Endothelial cell of umbilical vein (primary cell): ENCODE measurements at regions not wholly inside any gene's neighbourhood (a gene's known extent, or its start where the extent isn't known, plus 50 kb on each side); places are given as distances from the start of the nearest gene placed in this dataset.

ENCODE experiments used
- BruUV-seq: library from RNA; stranded (reverse); fragments of 400-500 nt; replicated peaks from 2 replicates; lab custom pipeline; 2021; lab: Mats Ljungman, UMichigan
- CTCF ChIA-PET: fragments of 300-600, 350-600 bp; sonication (Branson Sonifier 250); formaldehyde crosslinking; loops from one replicate; lab custom pipeline; 2021; ENCODE audit warnings: antibody characterized with exemption, inconsistent platforms; lab: Charles Lee
- POLR2A ChIA-PET: fragments of 300-600, 350-600 bp; sonication (Branson Sonifier 250); formaldehyde crosslinking; loops from one replicate; lab custom pipeline; 2021; ENCODE audit warnings: antibody characterized with exemption, inconsistent platforms; lab: Charles Lee
- DNase-seq: peaks from one replicate; pipeline ENCODE4 v3.0.0-alpha.2; 2011; ENCODE audit warnings: low read depth, low spot score
- FAIRE-seq: peaks from 2 replicates; lab custom pipeline; 2011; peaks lifted over from hg19 to GRCh38; lab: Jason Lieb, UNC
- H2AFZ ChIP-seq: 2 replicates; pipeline ENCODE4 v1.6.0; 2012; ENCODE audit warnings: low read depth, low read length, control low read depth, inconsistent platforms
- H3K27ac ChIP-seq: 2 replicates; pipeline ENCODE4 v1.5.1; 2011; ENCODE audit warnings: low read depth, mild to moderate bottlenecking, control low read depth, low read length, moderate library complexity; ENCODE audit not compliant: insufficient read depth
- H3K27me3 ChIP-seq, 2 experiments: 2 replicates each; pipeline versions ENCODE4 v1.6.0 to v1.6.1; 2011; ENCODE audit warnings: low read length in 2 of 2, mixed read lengths in 1 of 2; ENCODE audit not compliant: control insufficient read depth in 2 of 2, insufficient read depth in 2 of 2
- H3K36me3 ChIP-seq, 2 experiments: 2 replicates in 1 of 2; 3 replicates in 1 of 2; pipeline ENCODE4 v1.5.1; 2011; ENCODE audit warnings: low read length in 2 of 2, mild to moderate bottlenecking in 1 of 2, moderate library complexity in 1 of 2; ENCODE audit not compliant: control insufficient read depth in 2 of 2, insufficient read depth in 2 of 2; ENCODE audit errors: extremely low read depth in 1 of 2
- H3K4me1 ChIP-seq: 3 replicates; pipeline ENCODE4 v1.5.1; 2011; ENCODE audit warnings: mild to moderate bottlenecking, low read length; ENCODE audit not compliant: control insufficient read depth, insufficient read depth; ENCODE audit errors: extremely low read depth
- H3K4me2 ChIP-seq: 2 replicates; pipeline ENCODE4 v1.6.1; 2011; ENCODE audit warnings: low read length, control low read depth, mixed read lengths; ENCODE audit not compliant: insufficient read depth
- H3K4me3 ChIP-seq, 3 experiments: fragments of 200-600 bp in 1 of 3; sonication (generic), shearing (Covaris generic) in 1 of 3; replicated peaks in 1 of 3; 2 replicates each; pipeline ENCODE4 v1.5.1; 2011 to 2016; ENCODE audit warnings: control low read depth in 3 of 3, low read length in 3 of 3, mild to moderate bottlenecking in 2 of 3, inconsistent platforms in 1 of 3, low read depth in 1 of 3, moderate library complexity in 1 of 3; ENCODE audit not compliant: insufficient read depth in 1 of 3
- H3K79me2 ChIP-seq: 2 replicates; pipeline ENCODE4 v1.6.0; 2012; ENCODE audit warnings: low read length, inconsistent platforms; ENCODE audit not compliant: control insufficient read depth, insufficient read depth
- H3K9ac ChIP-seq: replicated peaks from 2 replicates; pipeline ENCODE3; 2011; ENCODE audit warnings: low read length, control low read depth; ENCODE audit not compliant: insufficient read depth; ENCODE audit errors: extremely low read depth
- H3K9me1 ChIP-seq: replicated peaks from 3 replicates; pipeline ENCODE4 v1.6.0; 2011; ENCODE audit warnings: mild to moderate bottlenecking, low read length; ENCODE audit not compliant: control insufficient read depth, insufficient read depth; ENCODE audit errors: extremely low read depth
- H3K9me3 ChIP-seq: replicated peaks from 2 replicates; pipeline ENCODE4 v1.5.1; 2012; ENCODE audit warnings: low read length, inconsistent platforms; ENCODE audit not compliant: control insufficient read depth, insufficient read depth
- H4K20me1 ChIP-seq: replicated peaks from 2 replicates; pipeline ENCODE3; 2011; ENCODE audit warnings: mild to moderate bottlenecking, low read length; ENCODE audit not compliant: control insufficient read depth, insufficient read depth; ENCODE audit errors: extremely low read depth
- EZH2 ChIP-seq: IDR thresholded peaks from 2 replicates; pipeline ENCODE4 v1.6.1; 2012; ENCODE audit warnings: borderline replicate concordance, low read depth, mild to moderate bottlenecking, moderate library complexity, low read length, inconsistent platforms; ENCODE audit not compliant: severe bottlenecking
- FOS ChIP-seq: IDR thresholded peaks from 2 replicates; pipeline ENCODE4 v1.6.1; 2011; ENCODE audit warnings: mild to moderate bottlenecking, low read length, moderate library complexity, borderline replicate concordance; ENCODE audit not compliant: insufficient read depth
- GATA2 ChIP-seq: IDR thresholded peaks from 2 replicates; pipeline ENCODE4 v1.7.0; 2011; ENCODE audit warnings: low read depth, mild to moderate bottlenecking, moderate library complexity, mixed read lengths, low read length; ENCODE audit not compliant: insufficient read length, insufficient read depth
- JUN ChIP-seq: IDR thresholded peaks from 2 replicates; pipeline ENCODE4 v1.6.1; 2011; ENCODE audit warnings: borderline replicate concordance, low read depth; ENCODE audit not compliant: insufficient read length, insufficient read depth
- MYC ChIP-seq: IDR thresholded peaks from one replicate; pipeline ENCODE4 v1.6.1; 2011; ENCODE audit warnings: mild to moderate bottlenecking, low read depth, low read length
- POLR2A ChIP-seq: IDR thresholded peaks from 2 replicates; pipeline ENCODE4 v1.6.1; 2012; ENCODE audit warnings: low read depth, mild to moderate bottlenecking, control low read depth, low read length
- POLR2AphosphoS5 ChIP-seq: IDR thresholded peaks from 2 replicates; pipeline ENCODE4 v1.6.1; 2012; ENCODE audit warnings: low read depth, mild to moderate bottlenecking, control low read depth, low read length, moderate library complexity; ENCODE audit not compliant: insufficient read depth
- dilution Hi-C: fragments of 300-500 bp; cut with MboI; formaldehyde crosslinking; loops from one replicate; pipeline ENCODE4 v1.15.0; 2019; ENCODE audit warnings: low sequenced_read_pairs; ENCODE audit not compliant: extremely low pct_ligation_motif_present
- intact Hi-C: fragments of 100-400 bp; cut with micrococcal nuclease; formaldehyde crosslinking; loops from one replicate; pipeline ENCODE4 v1.10.0; 2022
- TF ChIP-seq, protein P1 (sequence below): IDR thresholded peaks from 2 replicates; pipeline ENCODE4 v1.6.1; 2011; ENCODE audit not compliant: insufficient read depth, insufficient read length
- TF ChIP-seq, protein P2 (sequence below), 2 donors: IDR thresholded peaks; 1 replicate in 1 of 2; 2 replicates in 1 of 2; pipeline ENCODE4 v1.5.1; 2011; ENCODE audit warnings: low read length in 2 of 2, mild to moderate bottlenecking in 2 of 2, moderate library complexity in 2 of 2, control low read depth in 1 of 2, inconsistent platforms in 1 of 2, low read depth in 1 of 2; ENCODE audit not compliant: insufficient read depth in 1 of 2; ENCODE audit errors: extremely low read depth in 1 of 2

DNA sequence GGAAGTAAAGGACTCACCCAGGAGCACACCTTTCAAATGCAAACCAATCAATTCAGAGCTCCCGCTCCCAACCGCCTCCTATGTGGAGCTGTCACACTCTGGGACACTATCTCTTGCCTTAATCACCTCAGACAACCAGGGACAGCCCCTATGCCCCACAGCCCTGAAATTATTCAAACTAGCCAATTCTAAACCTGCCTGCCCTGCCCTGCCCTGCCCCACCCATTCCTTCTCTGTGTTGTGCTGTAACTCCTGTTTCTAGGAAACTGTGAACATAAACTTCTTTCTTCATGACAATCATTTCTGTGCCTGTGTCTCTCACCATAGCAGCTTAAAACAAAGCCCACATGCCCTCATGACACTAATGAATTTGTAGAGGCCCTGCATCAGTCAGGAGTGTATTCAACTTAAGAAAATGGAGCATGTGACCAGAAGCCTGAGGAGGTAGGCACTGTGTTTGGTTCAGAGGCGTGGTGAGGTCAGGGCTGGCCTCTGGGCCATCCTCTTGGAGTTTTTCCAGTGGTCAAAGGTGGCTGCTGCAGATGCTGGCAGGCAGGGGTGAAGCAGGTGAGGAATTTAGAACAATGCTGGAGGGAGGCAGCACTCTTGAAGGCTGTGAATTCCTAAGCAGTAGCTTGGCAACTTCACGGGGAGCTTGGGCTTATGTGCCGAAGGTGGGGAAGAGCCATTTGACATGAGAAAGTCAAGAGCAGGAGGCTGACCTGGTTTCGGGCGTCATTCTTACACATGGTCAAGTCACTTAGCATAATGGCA is 74.5 kb downstream of the RHOU start:
- no peaks in the 10 kb centered on the region for H3K36me3 ChIP-seq
- no peaks in the 10 kb centered on the region for H3K79me2 ChIP-seq
- no peaks in the 10 kb centered on the region for H3K9me1 ChIP-seq
- DNase-seq = no peak
- H3K4me2 ChIP-seq = no peak overlapping the region
- ChIA-PET POLR2A (no interaction called here), CTCF (no interaction called here)
- dilution Hi-C loops (no loop called here), intact Hi-C loops (no loop called here)
- BruUV-seq = no TSS peak
- H3K27ac ChIP-seq = no peak overlapping the region
- H3K9me3 ChIP-seq = no peaks in the 10 kb centered on the region
- no peak overlapping the region for H2AFZ ChIP-seq
- no peak overlapping the region for H3K9ac ChIP-seq
- H3K4me1 ChIP-seq = no peaks in the 10 kb centered on the region
- no peak overlapping the region for H3K4me3 ChIP-seq
- no peak for FAIRE-seq
- H4K20me1 ChIP-seq = no peaks in the 10 kb centered on the region
- TF ChIP-seq GATA2 (no peak), FOS (no peak), EZH2 (no peak), POLR2AphosphoS5 (no peak), MYC (no peak), JUN (no peak), POLR2A (no peak)
- TF ChIP-seq, protein P1, sequence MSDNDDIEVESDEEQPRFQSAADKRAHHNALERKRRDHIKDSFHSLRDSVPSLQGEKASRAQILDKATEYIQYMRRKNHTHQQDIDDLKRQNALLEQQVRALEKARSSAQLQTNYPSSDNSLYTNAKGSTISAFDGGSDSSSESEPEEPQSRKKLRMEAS = no peak
- TF ChIP-seq, protein P2, sequence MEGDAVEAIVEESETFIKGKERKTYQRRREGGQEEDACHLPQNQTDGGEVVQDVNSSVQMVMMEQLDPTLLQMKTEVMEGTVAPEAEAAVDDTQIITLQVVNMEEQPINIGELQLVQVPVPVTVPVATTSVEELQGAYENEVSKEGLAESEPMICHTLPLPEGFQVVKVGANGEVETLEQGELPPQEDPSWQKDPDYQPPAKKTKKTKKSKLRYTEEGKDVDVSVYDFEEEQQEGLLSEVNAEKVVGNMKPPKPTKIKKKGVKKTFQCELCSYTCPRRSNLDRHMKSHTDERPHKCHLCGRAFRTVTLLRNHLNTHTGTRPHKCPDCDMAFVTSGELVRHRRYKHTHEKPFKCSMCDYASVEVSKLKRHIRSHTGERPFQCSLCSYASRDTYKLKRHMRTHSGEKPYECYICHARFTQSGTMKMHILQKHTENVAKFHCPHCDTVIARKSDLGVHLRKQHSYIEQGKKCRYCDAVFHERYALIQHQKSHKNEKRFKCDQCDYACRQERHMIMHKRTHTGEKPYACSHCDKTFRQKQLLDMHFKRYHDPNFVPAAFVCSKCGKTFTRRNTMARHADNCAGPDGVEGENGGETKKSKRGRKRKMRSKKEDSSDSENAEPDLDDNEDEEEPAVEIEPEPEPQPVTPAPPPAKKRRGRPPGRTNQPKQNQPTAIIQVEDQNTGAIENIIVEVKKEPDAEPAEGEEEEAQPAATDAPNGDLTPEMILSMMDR (IDR thresholded peaks at IDR 0.05; ENCODE audit: extremely low read depth in 1 of 2, insufficient read depth in 1 of 2, low read depth in 1 of 2, low read length in 2 of 2) = no peak
- H3K27me3 ChIP-seq = no peaks in the 10 kb centered on the region
